Liver (tissue), 3 donors: ENCODE measurements at regions not wholly inside any gene's neighbourhood (a gene's known extent, or its start where the extent isn't known, plus 50 kb on each side); places are given as distances from the start of the nearest gene placed in this dataset.
"Not testable (repeated sequence)": the region's sequence is repeated elsewhere in the genome, so short reads cannot be mapped to it uniquely, and the experiment has no call there.

Experiments
- ATF3 ChIP-seq: IDR thresholded peaks from 2 replicates; pipeline ENCODE4 v1.6.1; 2016; ENCODE audit warnings: antibody characterized with exemption
- CTCF ChIP-seq: fragments of 150-350 bp; IDR thresholded peaks from 2 replicates; pipeline ENCODE4 v1.5.1; 2017; ENCODE audit warnings: improper control_type of control experiment, low read depth, low read length; ENCODE audit not compliant: missing input control
- EGR1 ChIP-seq, 2 donors: IDR thresholded peaks; 2 replicates each; pipeline ENCODE4 v1.6.1; 2016 to 2018; ENCODE audit warnings: antibody characterized with exemption in 2 of 2, low read depth in 2 of 2
- GABPA ChIP-seq, 2 donors: IDR thresholded peaks in 1 of 2; conservative IDR thresholded peaks in 1 of 2; 2 replicates each; pipeline ENCODE4 v1.6.1; 2016; ENCODE audit warnings: antibody characterized with exemption in 2 of 2, mild to moderate bottlenecking in 1 of 2, moderate library complexity in 1 of 2
- JUND ChIP-seq, 2 donors: IDR thresholded peaks; 2 replicates each; pipeline ENCODE4 v1.6.1; 2016; ENCODE audit warnings: antibody characterized with exemption in 2 of 2
- MAX ChIP-seq: IDR thresholded peaks from 2 replicates; pipeline ENCODE4 v1.6.1; 2016; ENCODE audit warnings: antibody characterized with exemption
- NR2F2 ChIP-seq: IDR thresholded peaks from 2 replicates; pipeline ENCODE4 v1.6.1; 2016; ENCODE audit warnings: antibody characterized with exemption
- RAD21 ChIP-seq, 2 donors: IDR thresholded peaks; 2 replicates each; pipeline ENCODE4 v1.6.1; 2016; ENCODE audit warnings: antibody characterized with exemption in 2 of 2, mild to moderate bottlenecking in 2 of 2
- REST ChIP-seq: IDR thresholded peaks from 2 replicates; pipeline ENCODE4 v1.6.1; 2016; ENCODE audit warnings: antibody characterized with exemption, mild to moderate bottlenecking
- SP1 ChIP-seq: IDR thresholded peaks from 2 replicates; pipeline ENCODE4 v1.6.1; 2018; ENCODE audit warnings: antibody characterized with exemption, mild to moderate bottlenecking
- TAF1 ChIP-seq: conservative IDR thresholded peaks from 2 replicates; pipeline ENCODE4 v1.6.1; 2016; ENCODE audit warnings: antibody characterized with exemption, mild to moderate bottlenecking
- YY1 ChIP-seq: IDR thresholded peaks from 2 replicates; pipeline ENCODE4 v1.6.1; 2016; ENCODE audit warnings: antibody characterized with exemption, mild to moderate bottlenecking
- ZBTB33 ChIP-seq: IDR thresholded peaks from 2 replicates; pipeline ENCODE4 v1.6.1; 2016; ENCODE audit warnings: antibody characterized with exemption
- donor health status: healthy.
- donor health status: healthy.

- not testable (repeated sequence) for TF ChIP-seq CTCF; MAX; NR2F2; RAD21 (IDR thresholded peaks at IDR 0.05); REST; JUND (IDR thresholded peaks at IDR 0.05); YY1; EGR1 (IDR thresholded peaks at IDR 0.05; ENCODE audit: low read depth in 2 of 2); SP1; TAF1; ZBTB33; ATF3; GABPA (IDR thresholded peaks at IDR 0.05 in 1 of 2, conservative IDR thresholded peaks at IDR 0.05 in 1 of 2)
These were observed 302.1 kb upstream of the NOTCH2NLA start for GRCh38 chr1:146530958-146531357.
